ENCODE measurements at regions not wholly inside any gene's neighbourhood (a gene's known extent, or its start where the extent isn't known, plus 50 kb on each side); places are given as distances from the start of the nearest gene placed in this dataset.

- SMC1A ChIA-PET (ENCODE audit: uncharacterized antibody, unreplicated experiment) = interaction anchor here (0.5 to 12.9 kb wide), 18 partner anchors 8 to 507 kb away, joined by 3 to 435 read pairs (median 12); partner anchors contain the start of gene SLC39A10
- Histone ChIP-seq H3K9me3 (replicated peaks; ENCODE audit: control insufficient read depth, insufficient read depth, low read length) (no peaks in the 10 kb centered on the region; the same call in 2 of the 3 replicates), H3K4me3 (no peak overlapping the region), H3K36me3 (ENCODE audit: control insufficient read depth in 2 of 2, insufficient read depth in 2 of 2, low read length in 1 of 2) (no peaks in the 10 kb centered on the region), H3K27ac (ENCODE audit: control insufficient read depth, insufficient read depth) (peak overlapping the region; percentile 94), H3K9ac (ENCODE audit: control insufficient read depth, insufficient read depth, low read length) (peak overlapping the region; percentile 30), H3K4me2 (ENCODE audit: control insufficient read depth, insufficient read depth) (peak overlapping the region; percentile 81), H3K4me1 (ENCODE audit: control insufficient read depth, insufficient read depth, low read length) (peaks cover 39% of the 10 kb centered on the region), H2AFZ (ENCODE audit: control insufficient read depth, low read depth, low read length) (no peak overlapping the region), H4K20me1 (ENCODE audit: control insufficient read depth, insufficient read depth) (no peaks in the 10 kb centered on the region), H3K27me3 (replicated peaks in 1 of 2; ENCODE audit: control insufficient read depth in 2 of 2, insufficient read depth in 2 of 2, low read length in 1 of 2) (no peaks in the 10 kb centered on the region), H3K79me2 (ENCODE audit: control insufficient read depth, insufficient read depth, low read length) (no peaks in the 10 kb centered on the region)
- POLR2A ChIA-PET = interaction anchor here (0.6 to 6.5 kb wide), 19 partner anchors 10 to 680 kb away, joined by 3 to 109 read pairs (median 5); partner anchors contain the start of gene SLC39A10
- BruUV-seq (replicated peaks) = no TSS peak
- ATAC-seq (no peak), FAIRE-seq (no peak), DNase-seq (ENCODE audit: low read depth, low spot score) (no peak)
- RAD21 ChIA-PET (ENCODE audit: unreplicated experiment) = interaction anchor here (0.6 to 8.4 kb wide), 30 partner anchors 8 to 529 kb away, joined by 3 to 282 read pairs (median 6); partner anchors contain the start of gene SLC39A10
- 19% methylated on average over 10 of the region's 10 CpGs for WGBS (ENCODE audit: insufficient coverage, insufficient replicate concordance, low lambda C conversion rate, missing lambda C conversion rate)
- intact Hi-C loops (cut with micrococcal nuclease; ENCODE audit: unreplicated experiment) = loop anchor here (5.0 to 10.0 kb wide), 2 partner anchors 226 to 617 kb away; no protein-coding TSS in a partner anchor
- CTCF ChIA-PET = interaction anchor here (0.6 to 12.0 kb wide), 10 partner anchors 10 to 226 kb away, joined by 3 to 218 read pairs (median 13); partner anchors contain the start of gene SLC39A10
- in situ Hi-C loops (cut with MboI) = loop anchor here (5.0 kb wide), 2 partner anchors 53 to 97 kb away; partner anchors contain the start of gene SLC39A10
- no peak for TF ChIP-seq YY1 (IDR thresholded peaks at IDR 0.05; ENCODE audit: low read depth, low read length)
- no peak for TF ChIP-seq SPI1 (IDR thresholded peaks at IDR 0.05; ENCODE audit: borderline replicate concordance, insufficient read depth, low read depth, low read length)
- no peak for TF ChIP-seq RCOR1 (conservative IDR thresholded peaks at IDR 0.05; ENCODE audit: low read depth, low read length)
- TF ChIP-seq JUND (IDR thresholded peaks at IDR 0.05; ENCODE audit: low read depth, low read length) = no peak
- no peak for TF ChIP-seq SKIL (IDR thresholded peaks at IDR 0.05; ENCODE audit: low read depth, poor library complexity, severe bottlenecking)
- no peak for TF ChIP-seq MYC (IDR thresholded peaks at IDR 0.05; ENCODE audit: insufficient read depth, insufficient read length, insufficient replicate concordance, low read length, severe bottlenecking)
- TF ChIP-seq PML (IDR thresholded peaks at IDR 0.05; ENCODE audit: low read length) = peak; percentile 1; the same call in 1 of the 2 replicates
- no peak for TF ChIP-seq PAX5 (IDR thresholded peaks at IDR 0.05; ENCODE audit: borderline replicate concordance, low read depth, low read length)
- no peak for TF ChIP-seq E2F8 (IDR thresholded peaks at IDR 0.05; ENCODE audit: low read depth, partially characterized antibody)
- TF ChIP-seq ZNF384 (IDR thresholded peaks at IDR 0.05; ENCODE audit: borderline replicate concordance, low read depth, low read length) = peak; percentile 71
- no peak for TF ChIP-seq RELB (IDR thresholded peaks at IDR 0.05; ENCODE audit: low read depth)
- no peak for TF ChIP-seq BCL3 (IDR thresholded peaks at IDR 0.05; ENCODE audit: borderline replicate concordance, insufficient read depth, low read depth, low read length, poor library complexity, severe bottlenecking)
- no peak for TF ChIP-seq BMI1 (IDR thresholded peaks at IDR 0.05; ENCODE audit: borderline replicate concordance)
- TF ChIP-seq MTA3 (IDR thresholded peaks at IDR 0.05; ENCODE audit: borderline replicate concordance, low read length) = no peak
Measured at GRCh38 chr2:195560209-195560895, 96.7 kb upstream of the SLC39A10 start.

Data from GM12878 (cell line).